Mesendoderm (in vitro differentiated cells): ENCODE measurements at regions not wholly inside any gene's neighbourhood (a gene's known extent, or its start where the extent isn't known, plus 50 kb on each side); places are given as distances from the start of the nearest gene placed in this dataset.

ENCODE experiments used
- DNase-seq: peaks from one replicate; pipeline ENCODE4 v3.0.0; 2013
- H2AK5ac ChIP-seq: 2 replicates; pipeline ENCODE4 v1.6.1; 2013; ENCODE audit warnings: low read length, inconsistent platforms
- H2BK120ac ChIP-seq: 2 replicates; pipeline ENCODE4 v1.6.1; 2013; ENCODE audit warnings: low read depth, mild to moderate bottlenecking, low read length, moderate library complexity, mixed read lengths
- H2BK15ac ChIP-seq: replicated peaks from 2 replicates; pipeline ENCODE4 v1.6.1; 2013; ENCODE audit warnings: low read depth, mild to moderate bottlenecking, moderate library complexity
- H2BK5ac ChIP-seq: 2 replicates; pipeline ENCODE4 v1.6.1; 2013; ENCODE audit warnings: low read length, inconsistent platforms
- H3K18ac ChIP-seq: 2 replicates; pipeline ENCODE4 v1.6.1; 2013; ENCODE audit warnings: mild to moderate bottlenecking, low read length, mixed read lengths
- H3K23ac ChIP-seq: one replicate; pipeline ENCODE4 v1.6.1; 2013; ENCODE audit warnings: low read length
- H3K27ac ChIP-seq: 2 replicates; pipeline ENCODE4 v1.5.1; 2013; ENCODE audit warnings: low read depth, mild to moderate bottlenecking, inconsistent platforms, low read length, moderate library complexity
- H3K27me3 ChIP-seq: 2 replicates; pipeline ENCODE4 v1.6.1; 2013; ENCODE audit warnings: low read length, control low read depth, mild to moderate bottlenecking, inconsistent platforms; ENCODE audit not compliant: insufficient read depth, poor library complexity
- H3K36me3 ChIP-seq: 2 replicates; pipeline ENCODE4 v1.6.1; 2013; ENCODE audit warnings: low read length, inconsistent platforms; ENCODE audit not compliant: control insufficient read depth, insufficient read depth
- H3K4ac ChIP-seq: one replicate; pipeline ENCODE4 v1.6.1; 2013; ENCODE audit warnings: low read depth, mild to moderate bottlenecking, low read length, moderate library complexity
- H3K4me1 ChIP-seq: 2 replicates; pipeline ENCODE4 v1.6.1; 2013; ENCODE audit warnings: low read depth, low read length, inconsistent platforms; ENCODE audit not compliant: control insufficient read depth
- H3K4me2 ChIP-seq: 2 replicates; pipeline ENCODE4 v1.6.1; 2013; ENCODE audit warnings: low read length
- H3K4me3 ChIP-seq: 2 replicates; pipeline ENCODE4 v1.5.1; 2013; ENCODE audit warnings: mild to moderate bottlenecking, low read length
- H3K56ac ChIP-seq: one replicate; pipeline ENCODE4 v1.6.1; 2013; ENCODE audit warnings: low read length
- H3K79me1 ChIP-seq: 2 replicates; pipeline ENCODE4 v1.6.1; 2013; ENCODE audit warnings: low read length, inconsistent platforms
- H3K79me2 ChIP-seq: 2 replicates; pipeline ENCODE4 v1.6.1; 2013; ENCODE audit warnings: mild to moderate bottlenecking, low read length; ENCODE audit not compliant: control insufficient read depth, insufficient read depth
- H3K9ac ChIP-seq: 2 replicates; pipeline ENCODE4 v1.6.1; 2013; ENCODE audit warnings: low read length, inconsistent platforms
- H4K5ac ChIP-seq: one replicate; pipeline ENCODE4 v1.6.1; 2013; ENCODE audit warnings: low read length
- H4K8ac ChIP-seq: one replicate; pipeline ENCODE4 v1.6.1; 2013; ENCODE audit warnings: low read depth, mild to moderate bottlenecking, control low read depth, low read length, moderate library complexity
- WGBS: extraction: QIAGEN DNeasy Blood & Tissue Kit; methylation state at CpG from one replicate; pipeline ENCODE4 v1.1.7; 2013; ENCODE audit warnings: low lambda C conversion rate, missing lambda C conversion rate; ENCODE audit not compliant: insufficient coverage; ENCODE audit errors: extremely low coverage; 5-methylcytosine and 5-hydroxymethylcytosine counted together

- no peak overlapping the region for H2AK5ac ChIP-seq
- no peak overlapping the region for H3K4me3 ChIP-seq
- no peak overlapping the region for H3K27ac ChIP-seq
- H3K79me2 ChIP-seq: no peaks in the 10 kb centered on the region
- no peak overlapping the region for H3K56ac ChIP-seq
- no peak overlapping the region for H2BK15ac ChIP-seq
- no peaks in the 10 kb centered on the region for H3K79me1 ChIP-seq
- WGBS: no CpG with 5 or more reads among the region's 3 CpGs
- H4K8ac ChIP-seq: no peak overlapping the region
- H3K23ac ChIP-seq: no peak overlapping the region
- DNase-seq: no peak
- no peak overlapping the region for H3K18ac ChIP-seq
- no peaks in the 10 kb centered on the region for H3K27me3 ChIP-seq
- H3K4me1 ChIP-seq: no peaks in the 10 kb centered on the region
- no peak overlapping the region for H4K5ac ChIP-seq
- H3K4ac ChIP-seq: no peak overlapping the region
- no peak overlapping the region for H3K9ac ChIP-seq
- H2BK5ac ChIP-seq: no peak overlapping the region
- no peaks in the 10 kb centered on the region for H3K36me3 ChIP-seq
- no peak overlapping the region for H2BK120ac ChIP-seq
- H3K4me2 ChIP-seq: no peak overlapping the region
Observed at GRCh38 chr5:115435778-115436712, 108.5 kb downstream of the FEM1C start.

GRCh38 chr5:115435065-115435777, 109.4 kb downstream of the FEM1C start:
- WGBS: no CpG with 5 or more reads among the region's 4 CpGs
- no peak overlapping the region for H4K8ac ChIP-seq
- no peak overlapping the region for H3K18ac ChIP-seq
- H3K23ac ChIP-seq: no peak overlapping the region
- H3K36me3 ChIP-seq: no peaks in the 10 kb centered on the region
- no peak overlapping the region for H3K27ac ChIP-seq
- no peak overlapping the region for H3K4ac ChIP-seq
- no peak overlapping the region for H2BK120ac ChIP-seq
- H3K4me1 ChIP-seq: no peaks in the 10 kb centered on the region
- H4K5ac ChIP-seq: no peak overlapping the region
- H3K56ac ChIP-seq: no peak overlapping the region
- no peaks in the 10 kb centered on the region for H3K79me2 ChIP-seq
- no peak overlapping the region for H2AK5ac ChIP-seq
- no peak overlapping the region for H3K9ac ChIP-seq
- H3K79me1 ChIP-seq: no peaks in the 10 kb centered on the region
- no peak overlapping the region for H2BK15ac ChIP-seq
- DNase-seq: no peak
- no peak overlapping the region for H3K4me3 ChIP-seq
- H3K4me2 ChIP-seq: no peak overlapping the region
- no peaks in the 10 kb centered on the region for H3K27me3 ChIP-seq
- H2BK5ac ChIP-seq: no peak overlapping the region

- Histone ChIP-seq H3K79me1 (no peaks in the 10 kb centered on the region), H3K4me2 (no peak overlapping the region), H3K23ac (no peak overlapping the region), H3K36me3 (no peaks in the 10 kb centered on the region), H2AK5ac (no peak overlapping the region), H3K56ac (no peak overlapping the region), H3K18ac (no peak overlapping the region), H3K9ac (no peak overlapping the region), H3K27ac (no peak overlapping the region), H3K4me3 (no peak overlapping the region), H4K8ac (no peak overlapping the region), H2BK15ac (no peak overlapping the region), H4K5ac (no peak overlapping the region), H2BK5ac (no peak overlapping the region), H2BK120ac (no peak overlapping the region), H3K27me3 (no peaks in the 10 kb centered on the region), H3K4me1 (no peaks in the 10 kb centered on the region), H3K79me2 (no peaks in the 10 kb centered on the region), H3K4ac (no peak overlapping the region)
- DNase-seq: no peak
Observed at GRCh38 chr5:115433918-115434317, 110.7 kb downstream of the FEM1C start.

GRCh38 chr5:115432691-115433090, 111.9 kb downstream of the FEM1C start:
- Histone ChIP-seq H3K56ac (no peak overlapping the region), H3K4ac (no peak overlapping the region), H4K8ac (no peak overlapping the region), H2BK120ac (no peak overlapping the region), H3K79me2 (no peaks in the 10 kb centered on the region), H3K4me1 (no peaks in the 10 kb centered on the region), H3K27me3 (no peaks in the 10 kb centered on the region), H4K5ac (no peak overlapping the region), H3K4me2 (no peak overlapping the region), H2AK5ac (no peak overlapping the region), H3K4me3 (no peak overlapping the region), H3K9ac (no peak overlapping the region), H3K23ac (no peak overlapping the region), H3K18ac (no peak overlapping the region), H3K36me3 (no peaks in the 10 kb centered on the region), H2BK15ac (no peak overlapping the region), H3K79me1 (no peaks in the 10 kb centered on the region), H2BK5ac (no peak overlapping the region), H3K27ac (no peak overlapping the region)
- DNase-seq: no peak

GRCh38 chr5:115431116-115431515, 113.5 kb downstream of the FEM1C start:
- Histone ChIP-seq H3K4me3 (no peak overlapping the region), H4K5ac (no peak overlapping the region), H2AK5ac (no peak overlapping the region), H3K27me3 (no peaks in the 10 kb centered on the region), H3K18ac (no peak overlapping the region), H3K4ac (no peak overlapping the region), H2BK120ac (no peak overlapping the region), H3K27ac (no peak overlapping the region), H4K8ac (no peak overlapping the region), H3K36me3 (no peaks in the 10 kb centered on the region), H3K23ac (no peak overlapping the region), H2BK5ac (no peak overlapping the region), H3K79me2 (no peaks in the 10 kb centered on the region), H3K4me1 (no peaks in the 10 kb centered on the region), H2BK15ac (no peak overlapping the region), H3K9ac (no peak overlapping the region), H3K56ac (no peak overlapping the region), H3K79me1 (no peaks in the 10 kb centered on the region), H3K4me2 (no peak overlapping the region)
- no CpG with 5 or more reads among the region's 1 CpG for WGBS
- DNase-seq: no peak
